ENCODE measurements at regions not wholly inside any gene's neighbourhood (a gene's known extent, or its start where the extent isn't known, plus 50 kb on each side); places are given as distances from the start of the nearest gene placed in this dataset.

GRCh38 chr2:7515327-7515726, 598.1 kb downstream of the RNF144A start:
- ChIA-PET CTCF (no interaction called here), POLR2A (no interaction called here)
- no peak for DNase-seq
- ATAC-seq (ENCODE audit: low read depth) = no peak
- intact Hi-C loops (cut with micrococcal nuclease) = no loop called here
- Mint-ChIP-seq H3K27ac (no peak overlapping the region), H3K9me3 (no peaks in the 10 kb centered on the region), H3K27me3 (no peaks in the 10 kb centered on the region), H3K36me3 (ENCODE audit: low read depth) (no peaks in the 10 kb centered on the region), H3K4me1 (peaks cover 4% of the 10 kb centered on the region), H3K4me3 (no peak overlapping the region)
- no peak for TF ChIP-seq CTCF (IDR thresholded peaks at IDR 0.05)

- intact Hi-C loops (cut with micrococcal nuclease) = no loop called here
- H3K4me3 Mint-ChIP-seq = no peak overlapping the region
- no peak for TF ChIP-seq CTCF (IDR thresholded peaks at IDR 0.05)
- H3K27me3 Mint-ChIP-seq = no peaks in the 10 kb centered on the region
- H3K4me1 Mint-ChIP-seq = peaks cover 4% of the 10 kb centered on the region
- ATAC-seq (ENCODE audit: low read depth) (no peak), DNase-seq (no peak)
- no peaks in the 10 kb centered on the region for H3K9me3 Mint-ChIP-seq
- ChIA-PET CTCF (no interaction called here), POLR2A (no interaction called here)
- H3K27ac Mint-ChIP-seq = no peak overlapping the region
- H3K36me3 Mint-ChIP-seq (ENCODE audit: low read depth) = no peaks in the 10 kb centered on the region
Observed at GRCh38 chr2:7516484-7517063, 599.4 kb downstream of the RNF144A start.

GRCh38 chr2:7517088-7517487, 599.9 kb downstream of the RNF144A start:
- no peaks in the 10 kb centered on the region for H3K9me3 Mint-ChIP-seq
- no peak for TF ChIP-seq CTCF (IDR thresholded peaks at IDR 0.05)
- POLR2A ChIA-PET = no interaction called here

GRCh38 chr2:7517851-7518250, 600.6 kb downstream of the RNF144A start:
- CTCF ChIA-PET = no interaction called here
- peaks cover 4% of the 10 kb centered on the region for H3K4me1 Mint-ChIP-seq
- no peak for DNase-seq
- H3K4me3 Mint-ChIP-seq = no peak overlapping the region
- ATAC-seq (ENCODE audit: low read depth) = no peak
- H3K9me3 Mint-ChIP-seq = no peaks in the 10 kb centered on the region
- TF ChIP-seq CTCF (IDR thresholded peaks at IDR 0.05) = no peak
- intact Hi-C loops (cut with micrococcal nuclease) = no loop called here
- POLR2A ChIA-PET = no interaction called here
- no peaks in the 10 kb centered on the region for H3K36me3 Mint-ChIP-seq (ENCODE audit: low read depth)
- no peaks in the 10 kb centered on the region for H3K27me3 Mint-ChIP-seq
- H3K27ac Mint-ChIP-seq = no peak overlapping the region

More at GRCh38 chr2:7517088-7517487, 599.9 kb downstream of the RNF144A start:
- Mint-ChIP-seq H3K36me3 (ENCODE audit: low read depth) (no peaks in the 10 kb centered on the region), H3K27me3 (no peaks in the 10 kb centered on the region), H3K4me3 (no peak overlapping the region), H3K27ac (no peak overlapping the region), H3K4me1 (peaks cover 4% of the 10 kb centered on the region)
- CTCF ChIA-PET = no interaction called here
- DNase-seq (no peak), ATAC-seq (ENCODE audit: low read depth) (no peak)
- intact Hi-C loops (cut with micrococcal nuclease) = no loop called here

- ChIA-PET CTCF (no interaction called here), POLR2A (no interaction called here)
- no peaks in the 10 kb centered on the region for H3K9me3 Mint-ChIP-seq
- TF ChIP-seq CTCF (IDR thresholded peaks at IDR 0.05) = no peak
- intact Hi-C loops (cut with micrococcal nuclease) = no loop called here
- H3K27me3 Mint-ChIP-seq = peaks cover 3% of the 10 kb centered on the region
- H3K27ac Mint-ChIP-seq = no peak overlapping the region
- no peak for DNase-seq
- H3K4me1 Mint-ChIP-seq = no peaks in the 10 kb centered on the region
- H3K36me3 Mint-ChIP-seq (ENCODE audit: low read depth) = no peaks in the 10 kb centered on the region
- no peak overlapping the region for H3K4me3 Mint-ChIP-seq
- no peak for ATAC-seq (ENCODE audit: low read depth)
Observed at GRCh38 chr2:7523481-7524120, 606.4 kb downstream of the RNF144A start.

All from activated B cell treated with CpG ODN at 0.5 μM for 24 hours (primary cell).